ACC112 (cell line): ENCODE measurements at regions not wholly inside any gene's neighbourhood (a gene's known extent, or its start where the extent isn't known, plus 50 kb on each side); places are given as distances from the start of the nearest gene placed in this dataset.
"Not testable (repeated sequence)": the region's sequence is repeated elsewhere in the genome, so short reads cannot be mapped to it uniquely, and the experiment has no call there.

ENCODE experiments used
- H2AFZ ChIP-seq: fragments of 200-600 bp; sonication (generic); one replicate; pipeline ENCODE4 v1.6.0; 2017; ENCODE audit warnings: antibody characterized with exemption, low read length; ENCODE audit not compliant: unreplicated experiment
- H3K27ac ChIP-seq: fragments of 200-600 bp; sonication (generic); 2 replicates; pipeline ENCODE4 v1.5.1; 2014; ENCODE audit warnings: low read depth, mild to moderate bottlenecking, antibody characterized with exemption, low read length, moderate library complexity
- H3K27me3 ChIP-seq: fragments of 200-600 bp; sonication (generic); 2 replicates; pipeline ENCODE4 v1.6.1; 2014; ENCODE audit warnings: mild to moderate bottlenecking, antibody characterized with exemption, low read length, moderate library complexity, mixed read lengths; ENCODE audit not compliant: insufficient read depth
- H3K36me3 ChIP-seq: fragments of 200-600 bp; sonication (generic); 2 replicates; pipeline ENCODE4 v1.6.1; 2016; ENCODE audit warnings: mild to moderate bottlenecking, antibody characterized with exemption, low read length, moderate library complexity, mixed read lengths; ENCODE audit not compliant: insufficient read depth
- H3K4me1 ChIP-seq: fragments of 200-600 bp; sonication (generic); one replicate; pipeline ENCODE4 v1.6.1; 2016; ENCODE audit warnings: low read length, mixed read lengths; ENCODE audit not compliant: insufficient read depth, unreplicated experiment, control insufficient read depth
- H3K4me3 ChIP-seq: fragments of 200-600 bp; sonication (generic); 2 replicates; pipeline ENCODE4 v1.5.1; 2014; ENCODE audit warnings: mild to moderate bottlenecking, low read depth, low read length
- H3K79me2 ChIP-seq: fragments of 200-600 bp; sonication (generic); one replicate; pipeline ENCODE4 v1.6.0; 2016; ENCODE audit warnings: low read length; ENCODE audit not compliant: control insufficient read depth, unreplicated experiment, insufficient read depth

DNA sequence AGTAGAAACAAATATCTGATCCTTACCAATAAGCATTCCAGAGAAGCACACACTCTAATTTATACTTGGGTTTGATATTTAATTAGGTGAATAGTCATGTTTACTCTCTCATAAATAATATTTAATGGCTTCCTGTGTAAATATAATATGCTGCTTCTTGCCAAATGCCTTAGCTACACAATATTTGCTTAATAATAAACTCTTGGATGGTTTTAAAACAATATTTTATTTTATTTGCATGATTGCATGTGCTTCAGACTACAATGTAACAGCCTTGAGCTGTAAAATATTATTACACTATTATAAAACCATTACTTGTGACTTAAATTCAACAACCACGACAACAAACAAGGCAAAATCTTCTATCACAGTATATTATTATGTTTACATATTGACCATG lies 542.4 kb upstream of the CHD1 start:
- not testable (repeated sequence) for H3K27me3 ChIP-seq, H3K4me3 ChIP-seq, H3K79me2 ChIP-seq, H3K36me3 ChIP-seq, H2AFZ ChIP-seq, H3K4me1 ChIP-seq, H3K27ac ChIP-seq

DNA sequence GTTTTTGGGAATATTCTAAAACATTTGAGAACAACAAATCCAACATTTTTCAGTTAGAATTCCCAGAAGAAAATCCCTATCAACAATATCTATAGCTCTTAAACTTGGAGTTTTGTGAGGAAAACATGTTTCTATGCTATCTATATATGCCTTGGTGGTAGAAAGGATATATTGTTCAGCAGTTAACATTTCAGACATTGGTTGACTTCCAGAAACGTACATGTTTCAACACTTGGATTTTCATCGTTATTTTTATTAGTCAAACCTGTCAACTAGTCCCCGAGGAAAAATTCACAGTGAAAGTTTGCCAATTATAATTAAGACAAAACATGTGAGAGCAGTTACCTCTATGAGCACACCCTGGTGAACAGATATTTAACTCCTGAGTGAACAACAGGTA lies 541.8 kb upstream of the CHD1 start:
- H3K36me3 ChIP-seq, H3K4me3 ChIP-seq, H3K27me3 ChIP-seq, H3K27ac ChIP-seq, H3K79me2 ChIP-seq, H3K4me1 ChIP-seq, H2AFZ ChIP-seq: not testable (repeated sequence)

DNA sequence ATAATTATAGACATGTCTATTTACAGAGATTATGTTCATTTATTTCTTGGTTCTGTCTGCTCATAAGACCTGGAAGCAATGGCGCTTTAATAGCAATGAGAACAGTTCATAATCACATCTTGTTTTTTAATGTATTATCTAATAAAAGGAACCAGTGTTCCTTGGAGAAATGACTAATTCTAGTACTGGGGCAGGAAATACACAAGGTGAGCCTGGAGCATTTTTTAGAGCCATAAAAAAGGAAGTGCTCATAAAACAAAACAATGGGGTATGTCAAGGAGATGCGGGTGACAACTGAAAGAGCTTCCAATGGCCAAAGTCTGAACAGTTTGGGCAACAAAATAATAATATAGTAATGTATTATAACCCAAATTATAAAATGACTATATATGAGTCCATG lies 531.9 kb upstream of the CHD1 start:
- H3K4me3 ChIP-seq = no peak overlapping the region
- no peak overlapping the region for H2AFZ ChIP-seq
- H3K36me3 ChIP-seq = no peaks in the 10 kb centered on the region
- no peaks in the 10 kb centered on the region for H3K4me1 ChIP-seq
- no peaks in the 10 kb centered on the region for H3K79me2 ChIP-seq
- H3K27ac ChIP-seq = no peak overlapping the region
- H3K27me3 ChIP-seq = no peaks in the 10 kb centered on the region

DNA sequence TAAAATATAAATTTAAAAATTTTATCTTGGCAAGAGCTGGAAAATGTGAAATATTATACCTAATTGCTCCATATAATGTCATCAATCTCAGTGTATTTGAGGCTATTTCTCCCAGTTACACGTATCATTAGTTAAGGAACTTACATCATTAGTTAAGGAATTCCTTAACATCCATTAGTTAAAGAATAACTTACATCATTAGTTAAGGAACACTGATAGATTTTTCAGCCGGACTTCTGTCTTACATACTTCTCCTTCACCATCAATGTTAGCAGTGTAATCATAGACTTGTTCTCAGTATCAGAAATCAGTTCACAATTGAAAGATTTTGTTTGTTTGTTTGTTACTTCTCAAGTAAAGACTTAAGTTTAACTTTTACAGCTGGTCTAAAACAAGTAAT lies 524.4 kb upstream of the CHD1 start:
- Histone ChIP-seq H3K36me3 (no peaks in the 10 kb centered on the region), H3K27ac (no peak overlapping the region), H2AFZ (no peak overlapping the region), H3K27me3 (no peaks in the 10 kb centered on the region), H3K4me3 (no peak overlapping the region), H3K4me1 (no peaks in the 10 kb centered on the region), H3K79me2 (no peaks in the 10 kb centered on the region)

DNA sequence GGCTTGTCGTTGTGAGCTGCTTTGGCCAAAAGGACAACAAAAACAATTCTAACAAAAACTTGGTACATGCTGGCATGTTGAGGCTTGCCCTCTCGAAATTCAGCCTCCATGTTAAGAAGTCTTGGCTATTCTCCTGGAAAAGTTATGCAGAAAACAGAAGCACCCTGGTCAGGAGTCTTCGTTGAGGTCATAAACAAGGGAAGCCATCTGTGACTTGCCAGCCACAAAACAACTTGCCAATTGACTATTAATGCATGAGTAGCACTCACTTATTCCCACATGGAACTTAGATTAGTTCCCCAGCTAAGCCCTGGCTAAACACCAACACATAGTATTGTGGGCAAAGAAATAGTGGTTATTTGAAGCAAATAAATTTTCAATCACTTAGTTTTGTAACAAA lies 521.0 kb upstream of the CHD1 start:
- Histone ChIP-seq H3K27me3 (no peaks in the 10 kb centered on the region), H3K36me3 (no peaks in the 10 kb centered on the region), H3K79me2 (no peaks in the 10 kb centered on the region), H2AFZ (no peak overlapping the region), H3K27ac (no peak overlapping the region), H3K4me3 (no peak overlapping the region), H3K4me1 (no peaks in the 10 kb centered on the region)

DNA sequence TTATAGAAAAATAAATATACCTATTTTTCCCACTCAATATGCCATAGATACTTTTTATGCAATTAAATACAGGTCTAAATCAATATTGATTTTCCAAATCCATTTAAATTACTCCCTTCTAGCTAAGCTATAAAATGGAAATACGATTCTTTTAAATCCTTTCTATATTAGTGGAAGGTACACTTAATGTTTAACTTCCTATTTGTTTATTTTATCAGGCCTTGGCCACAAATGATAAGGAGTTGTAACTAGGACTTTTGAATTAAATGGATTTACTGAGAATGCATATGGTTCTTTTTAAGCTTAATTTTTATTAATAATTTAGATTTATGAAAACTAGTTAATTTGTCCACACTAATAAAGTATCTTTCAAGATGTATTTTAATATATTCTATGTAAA lies 517.0 kb upstream of the CHD1 start:
- Histone ChIP-seq H3K27ac (no peak overlapping the region), H3K79me2 (no peaks in the 10 kb centered on the region), H3K4me3 (no peak overlapping the region), H3K27me3 (no peaks in the 10 kb centered on the region), H2AFZ (no peak overlapping the region), H3K4me1 (no peaks in the 10 kb centered on the region), H3K36me3 (no peaks in the 10 kb centered on the region)

DNA sequence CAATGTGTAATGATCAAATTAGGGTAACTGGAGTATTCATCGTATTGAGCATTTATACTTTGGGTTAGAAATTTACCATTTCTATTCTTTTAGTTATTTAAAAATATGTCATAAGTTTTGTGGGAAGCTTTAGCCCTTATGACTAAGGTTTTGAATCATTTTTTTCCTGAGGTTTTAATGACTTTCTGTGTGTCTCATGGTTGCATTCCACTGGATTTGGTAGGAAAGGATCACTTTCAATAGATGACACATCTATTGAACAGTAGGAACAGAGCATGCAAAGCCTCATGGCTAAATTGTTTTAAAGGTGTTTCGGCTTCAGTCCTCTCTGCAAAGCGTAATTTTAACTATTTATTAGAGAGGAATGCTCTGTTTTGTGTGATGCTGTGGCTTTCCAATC lies 512.4 kb upstream of the CHD1 start:
- Histone ChIP-seq H3K4me1 (no peaks in the 10 kb centered on the region), H3K27ac (no peak overlapping the region), H2AFZ (no peak overlapping the region), H3K4me3 (no peak overlapping the region), H3K79me2 (no peaks in the 10 kb centered on the region), H3K36me3 (no peaks in the 10 kb centered on the region), H3K27me3 (no peaks in the 10 kb centered on the region)

DNA sequence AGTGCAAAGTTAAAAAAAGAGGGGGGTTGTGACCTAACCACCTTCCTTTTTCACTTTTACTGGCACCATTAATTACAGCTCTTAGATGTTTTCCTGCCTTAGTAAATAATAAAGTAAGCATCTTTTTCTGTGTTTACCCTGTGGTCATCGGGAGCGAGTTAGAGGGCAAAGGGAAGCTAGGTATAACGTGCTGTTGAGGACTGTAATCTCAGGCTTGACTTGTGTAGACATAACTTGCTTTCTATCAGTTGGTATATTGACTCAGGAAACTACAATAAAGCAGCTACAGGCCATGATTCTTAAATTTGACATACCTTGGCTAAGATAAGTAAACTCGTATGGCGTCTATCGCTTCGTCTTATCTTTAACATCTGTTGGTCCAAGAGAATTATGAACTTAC lies 509.8 kb upstream of the CHD1 start:
- H3K4me1 ChIP-seq = no peaks in the 10 kb centered on the region
- H3K27ac ChIP-seq = no peak overlapping the region
- no peaks in the 10 kb centered on the region for H3K36me3 ChIP-seq
- no peaks in the 10 kb centered on the region for H3K27me3 ChIP-seq
- H2AFZ ChIP-seq = no peak overlapping the region
- no peak overlapping the region for H3K4me3 ChIP-seq
- no peaks in the 10 kb centered on the region for H3K79me2 ChIP-seq

DNA sequence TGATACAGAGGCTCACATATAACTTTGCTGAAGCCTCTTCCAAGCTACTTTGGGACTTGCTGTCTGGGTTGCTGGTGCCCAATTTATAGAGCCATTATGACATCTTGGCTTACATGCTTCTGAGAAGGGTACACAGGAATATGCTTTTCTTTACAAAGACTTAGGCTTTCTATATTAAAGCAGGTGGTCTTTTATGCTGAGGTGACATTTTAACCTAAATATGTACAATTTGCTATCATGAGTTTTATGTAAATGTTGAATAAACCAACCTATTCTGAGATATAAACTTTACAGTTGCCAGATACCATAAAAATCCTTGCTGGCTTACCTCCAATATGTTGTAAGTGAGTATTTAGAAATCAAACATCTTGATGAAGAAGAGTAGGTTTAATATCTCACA lies 509.2 kb upstream of the CHD1 start:
- no peaks in the 10 kb centered on the region for H3K27me3 ChIP-seq
- no peaks in the 10 kb centered on the region for H3K79me2 ChIP-seq
- H2AFZ ChIP-seq = no peak overlapping the region
- no peaks in the 10 kb centered on the region for H3K36me3 ChIP-seq
- H3K27ac ChIP-seq = no peak overlapping the region
- no peaks in the 10 kb centered on the region for H3K4me1 ChIP-seq
- H3K4me3 ChIP-seq = no peak overlapping the region

DNA sequence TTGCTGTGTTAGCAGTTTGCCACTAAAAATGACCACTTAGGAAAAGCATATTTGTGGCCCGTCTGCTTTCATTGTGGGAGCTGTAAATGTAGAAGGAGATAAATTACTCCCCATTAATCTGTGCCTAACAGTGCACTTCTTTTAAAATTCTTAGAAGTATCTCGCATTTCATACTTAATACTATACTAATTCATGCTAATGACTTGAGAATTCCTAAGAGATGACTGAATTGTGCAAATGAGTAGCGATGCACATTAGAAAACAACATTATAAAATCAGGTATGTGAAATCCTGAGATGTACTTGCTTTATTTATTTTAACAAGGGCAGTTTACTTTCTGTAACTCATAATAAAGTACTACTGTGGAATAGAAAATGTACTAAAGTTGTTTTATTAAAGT lies 494.6 kb upstream of the CHD1 start:
- not testable (repeated sequence) for H3K27me3 ChIP-seq, H3K79me2 ChIP-seq, H3K4me1 ChIP-seq, H2AFZ ChIP-seq, H3K4me3 ChIP-seq, H3K36me3 ChIP-seq, H3K27ac ChIP-seq

DNA sequence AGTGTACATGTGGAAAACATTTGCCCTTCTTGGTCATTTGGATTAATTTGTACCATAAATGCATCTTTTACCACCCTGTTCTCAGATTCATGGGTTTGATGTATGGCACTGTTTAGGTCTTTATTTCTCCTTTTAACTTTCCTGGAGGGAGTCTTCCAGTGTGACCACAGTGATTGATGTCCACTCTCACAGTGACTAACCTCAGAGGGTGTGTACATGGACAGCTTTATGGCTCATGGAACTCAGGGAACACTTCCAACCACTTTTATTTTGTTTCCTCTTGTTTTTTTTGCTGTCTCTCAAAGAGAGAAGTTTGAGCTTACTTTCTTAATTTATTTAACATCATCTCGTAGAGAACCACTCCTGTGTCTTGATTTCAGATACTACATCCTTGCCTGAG lies 489.8 kb upstream of the CHD1 start:
- not testable (repeated sequence) for H3K4me1 ChIP-seq, H3K27me3 ChIP-seq

DNA sequence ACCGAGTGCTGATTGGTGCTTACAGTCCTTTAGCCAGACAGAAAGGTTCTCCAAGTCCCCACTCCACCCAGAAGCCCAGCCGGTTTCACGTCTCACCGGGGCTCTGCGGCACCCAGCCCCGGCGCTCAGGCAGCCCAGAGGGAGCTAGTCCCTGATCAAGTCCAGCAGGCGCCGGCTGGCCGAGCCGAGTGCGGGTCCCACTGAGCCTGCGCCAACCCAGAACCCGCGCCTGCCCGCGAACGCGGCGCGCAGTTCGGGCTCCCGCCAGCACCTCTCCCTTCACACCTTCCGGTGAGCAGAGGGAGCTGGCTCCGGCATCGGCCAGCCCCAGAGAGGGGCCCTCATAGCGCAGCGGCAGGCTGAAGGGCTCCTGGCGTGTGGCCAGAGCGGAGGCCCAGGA lies 481.6 kb upstream of the CHD1 start:
- not testable (repeated sequence) for H3K27me3 ChIP-seq, H2AFZ ChIP-seq, H3K79me2 ChIP-seq, H3K4me3 ChIP-seq, H3K4me1 ChIP-seq, H3K27ac ChIP-seq, H3K36me3 ChIP-seq

More for the DNA sequence above, 489.8 kb upstream of the CHD1 start:
- not testable (repeated sequence) for H2AFZ ChIP-seq, H3K36me3 ChIP-seq, H3K4me3 ChIP-seq, H3K27ac ChIP-seq, H3K79me2 ChIP-seq
